22Rv1 (cell line): ENCODE measurements at regions not wholly inside any gene's neighbourhood (a gene's known extent, or its start where the extent isn't known, plus 50 kb on each side); places are given as distances from the start of the nearest gene placed in this dataset.

Experiments
- H3K27ac ChIP-seq: fragments of 450-650 bp; 2 replicates; pipeline ENCODE4 v1.5.1; 2017
- CTCF ChIP-seq: fragments of 450-650 bp; IDR thresholded peaks from 2 replicates; pipeline ENCODE4 v1.5.1; 2017; ENCODE audit warnings: mild to moderate bottlenecking
- ZFX ChIP-seq: fragments of 450-650 bp; IDR thresholded peaks from 2 replicates; pipeline ENCODE4 v1.6.1; 2017; ENCODE audit warnings: antibody characterized with exemption, borderline replicate concordance

GRCh38 chr9:1446671-1447070, 396.5 kb downstream of the DMRT2 start:
- no peak overlapping the region for H3K27ac ChIP-seq
- TF ChIP-seq CTCF, result no peak
- no peak for TF ChIP-seq ZFX

GRCh38 chr9:1453636-1454035, 403.5 kb downstream of the DMRT2 start:
- no peak overlapping the region for H3K27ac ChIP-seq
- no peak for TF ChIP-seq CTCF

- H3K27ac ChIP-seq, result no peak overlapping the region
- TF ChIP-seq CTCF (no peak), ZFX (no peak)
These were observed 404.1 kb downstream of the DMRT2 start for GRCh38 chr9:1454211-1454610.

- no peak overlapping the region for H3K27ac ChIP-seq
- TF ChIP-seq CTCF, result no peak
These were observed 404.6 kb downstream of the DMRT2 start for GRCh38 chr9:1454616-1455347.

- no peak for TF ChIP-seq CTCF
- TF ChIP-seq ZFX, result no peak
- no peak overlapping the region for H3K27ac ChIP-seq
These were observed 405.6 kb downstream of the DMRT2 start for GRCh38 chr9:1455766-1456165.

GRCh38 chr9:1456301-1457024, 406.3 kb downstream of the DMRT2 start:
- H3K27ac ChIP-seq, result no peak overlapping the region
- TF ChIP-seq ZFX, result no peak
- no peak for TF ChIP-seq CTCF

- H3K27ac ChIP-seq, result no peak overlapping the region
- TF ChIP-seq CTCF (no peak), ZFX (no peak)
These were observed 407.3 kb downstream of the DMRT2 start for GRCh38 chr9:1457460-1457859.
